OCI-LY7 (cell line): ENCODE measurements at regions not wholly inside any gene's neighbourhood (a gene's known extent, or its start where the extent isn't known, plus 50 kb on each side); places are given as distances from the start of the nearest gene placed in this dataset.

ENCODE experiments used
- BruUV-seq: library from RNA; stranded (reverse); fragments of 400-500 nt; replicated peaks from 2 replicates; lab custom pipeline; 2021; lab: Mats Ljungman, UMichigan
- CTCF ChIA-PET: fragments of 300-600 bp; sonication (Branson Sonifier 250); formaldehyde crosslinking; loops from one replicate; lab custom pipeline; 2022; ENCODE audit warnings: antibody characterized with exemption; ENCODE audit not compliant: unreplicated experiment; lab: Charles Lee
- POLR2A ChIA-PET: fragments of 300-600 bp; sonication (Branson Sonifier 250); formaldehyde crosslinking; loops from one replicate; lab custom pipeline; 2022; ENCODE audit warnings: antibody characterized with exemption; lab: Charles Lee
- DNase-seq: peaks from one replicate; pipeline ENCODE4 v3.0.0-alpha.2; 2015; ENCODE audit warnings: low spot score
- H2AFZ ChIP-seq: fragments of 200-600 bp; sonication (generic), shearing (Covaris generic); 2 replicates; pipeline ENCODE4 v1.6.1; 2014; ENCODE audit warnings: mild to moderate bottlenecking, antibody characterized with exemption, low read length, moderate library complexity
- H3K27ac ChIP-seq: fragments of 200-600 bp; sonication (generic); 2 replicates; pipeline ENCODE4 v1.5.1; 2014; ENCODE audit warnings: mixed run types, low read depth, mild to moderate bottlenecking, moderate library complexity, low read length, inconsistent platforms; ENCODE audit not compliant: poor library complexity, severe bottlenecking
- H3K36me3 ChIP-seq: fragments of 200-600 bp; sonication (generic); 2 replicates; pipeline ENCODE4 v1.6.1; 2014; ENCODE audit warnings: mild to moderate bottlenecking, antibody characterized with exemption, low read length, moderate library complexity, mixed read lengths; ENCODE audit not compliant: insufficient read depth
- H3K4me1 ChIP-seq: fragments of 200-600 bp; sonication (generic); 2 replicates; pipeline ENCODE4 v1.5.1; 2014; ENCODE audit warnings: mild to moderate bottlenecking, low read length; ENCODE audit not compliant: insufficient read depth, poor library complexity, severe bottlenecking
- H3K4me2 ChIP-seq: fragments of 200-600 bp; sonication (generic); 2 replicates; pipeline ENCODE4 v1.6.1; 2014; ENCODE audit warnings: mild to moderate bottlenecking, low read length
- H3K4me3 ChIP-seq: fragments of 200-600 bp; sonication (generic); 2 replicates; pipeline ENCODE4 v1.5.1; 2014; ENCODE audit warnings: mild to moderate bottlenecking, low read depth, low read length; ENCODE audit not compliant: poor library complexity, severe bottlenecking
- H3K79me2 ChIP-seq: fragments of 200-600 bp; sonication (generic); 2 replicates; pipeline ENCODE4 v1.6.1; 2016; ENCODE audit warnings: low read depth, mild to moderate bottlenecking, low read length, moderate library complexity, mixed read lengths; ENCODE audit not compliant: insufficient read depth
- H3K9me2 ChIP-seq: fragments of 200-600 bp; sonication (generic); 2 replicates; pipeline ENCODE4 v1.6.1; 2016; ENCODE audit warnings: mild to moderate bottlenecking, low read length, mixed read lengths; ENCODE audit not compliant: insufficient read depth
- H3K9me3 ChIP-seq: fragments of 200-600 bp; sonication (generic); 2 replicates; pipeline ENCODE4 v1.6.1; 2014; ENCODE audit warnings: mild to moderate bottlenecking, mixed run types, low read length, mixed read lengths
- H4K20me1 ChIP-seq: fragments of 200-600 bp; sonication (generic); 2 replicates; pipeline ENCODE4 v1.6.1; 2014; ENCODE audit warnings: mild to moderate bottlenecking, antibody characterized with exemption, low read length, moderate library complexity, mixed read lengths; ENCODE audit not compliant: insufficient read depth
- EZH2phosphoT487 ChIP-seq: fragments of 200-600 bp; sonication (generic); IDR thresholded peaks from 2 replicates; pipeline ENCODE4 v1.6.1; 2018; ENCODE audit warnings: low read depth, borderline replicate concordance, mild to moderate bottlenecking, mixed run types, antibody characterized with exemption, low read length, moderate library complexity, mixed read lengths
- intact Hi-C: fragments of 100-400 bp; cut with micrococcal nuclease; formaldehyde crosslinking; loops from one replicate; pipeline ENCODE4 v1.10.0; 2022; ENCODE audit not compliant: unreplicated experiment
- TF ChIP-seq, protein P1 (sequence below): fragments of 200-600 bp; sonication (generic); conservative IDR thresholded peaks from 2 replicates; pipeline ENCODE4 v1.5.1; 2014; ENCODE audit warnings: mild to moderate bottlenecking, antibody characterized with exemption, low read length, moderate library complexity, mixed read lengths

GRCh38 chr1:17891205-17892110 lies 136.3 kb downstream of the ACTL8 start:
- Histone ChIP-seq H4K20me1 (no peaks in the 10 kb centered on the region), H3K4me3 (no peak overlapping the region), H3K79me2 (no peaks in the 10 kb centered on the region), H2AFZ (no peak overlapping the region), H3K4me1 (no peaks in the 10 kb centered on the region), H3K27ac (no peak overlapping the region), H3K4me2 (no peak overlapping the region), H3K9me3 (no peaks in the 10 kb centered on the region), H3K36me3 (no peaks in the 10 kb centered on the region), H3K9me2 (no peaks in the 10 kb centered on the region)
- TF ChIP-seq, protein P1, sequence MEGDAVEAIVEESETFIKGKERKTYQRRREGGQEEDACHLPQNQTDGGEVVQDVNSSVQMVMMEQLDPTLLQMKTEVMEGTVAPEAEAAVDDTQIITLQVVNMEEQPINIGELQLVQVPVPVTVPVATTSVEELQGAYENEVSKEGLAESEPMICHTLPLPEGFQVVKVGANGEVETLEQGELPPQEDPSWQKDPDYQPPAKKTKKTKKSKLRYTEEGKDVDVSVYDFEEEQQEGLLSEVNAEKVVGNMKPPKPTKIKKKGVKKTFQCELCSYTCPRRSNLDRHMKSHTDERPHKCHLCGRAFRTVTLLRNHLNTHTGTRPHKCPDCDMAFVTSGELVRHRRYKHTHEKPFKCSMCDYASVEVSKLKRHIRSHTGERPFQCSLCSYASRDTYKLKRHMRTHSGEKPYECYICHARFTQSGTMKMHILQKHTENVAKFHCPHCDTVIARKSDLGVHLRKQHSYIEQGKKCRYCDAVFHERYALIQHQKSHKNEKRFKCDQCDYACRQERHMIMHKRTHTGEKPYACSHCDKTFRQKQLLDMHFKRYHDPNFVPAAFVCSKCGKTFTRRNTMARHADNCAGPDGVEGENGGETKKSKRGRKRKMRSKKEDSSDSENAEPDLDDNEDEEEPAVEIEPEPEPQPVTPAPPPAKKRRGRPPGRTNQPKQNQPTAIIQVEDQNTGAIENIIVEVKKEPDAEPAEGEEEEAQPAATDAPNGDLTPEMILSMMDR = no peak
- TF ChIP-seq EZH2phosphoT487 = no peak
- POLR2A ChIA-PET = no interaction called here
- BruUV-seq = no TSS peak
- CTCF ChIA-PET = no interaction called here
- DNase-seq = no peak
- intact Hi-C loops = no loop called here

DNA sequence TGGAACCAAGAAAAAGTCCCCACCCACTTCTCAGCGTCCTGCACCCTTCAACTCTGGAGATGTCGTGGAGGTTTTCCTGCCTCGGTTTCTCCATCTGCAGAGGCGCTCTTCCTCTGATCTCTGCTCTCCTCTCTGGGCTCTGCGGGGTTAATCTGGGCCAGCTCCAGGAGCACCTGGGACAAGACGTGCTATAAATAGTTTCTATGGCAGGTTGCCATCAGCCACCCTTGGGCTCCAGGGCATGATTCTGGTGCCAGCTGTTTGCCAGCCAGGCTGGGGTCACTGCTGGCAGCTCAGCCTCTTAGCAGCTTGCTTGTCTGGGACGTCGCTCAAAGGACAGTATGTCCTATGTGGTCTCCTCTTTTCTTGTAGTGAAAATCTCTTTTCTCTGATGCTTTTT lies 137.1 kb downstream of the ACTL8 start:
- H3K4me1 ChIP-seq = no peaks in the 10 kb centered on the region
- TF ChIP-seq EZH2phosphoT487 = no peak
- TF ChIP-seq, protein P1 = no peak
- no peaks in the 10 kb centered on the region for H3K9me2 ChIP-seq
- DNase-seq = no peak
- no peak overlapping the region for H3K4me3 ChIP-seq
- no peaks in the 10 kb centered on the region for H3K9me3 ChIP-seq
- H3K79me2 ChIP-seq = no peaks in the 10 kb centered on the region
- H2AFZ ChIP-seq = no peak overlapping the region
- ChIA-PET POLR2A (no interaction called here), CTCF (no interaction called here)
- H4K20me1 ChIP-seq = no peaks in the 10 kb centered on the region
- no peak overlapping the region for H3K27ac ChIP-seq
- no peak overlapping the region for H3K4me2 ChIP-seq
- H3K36me3 ChIP-seq = no peaks in the 10 kb centered on the region
- no TSS peak for BruUV-seq
- intact Hi-C loops = no loop called here

DNA sequence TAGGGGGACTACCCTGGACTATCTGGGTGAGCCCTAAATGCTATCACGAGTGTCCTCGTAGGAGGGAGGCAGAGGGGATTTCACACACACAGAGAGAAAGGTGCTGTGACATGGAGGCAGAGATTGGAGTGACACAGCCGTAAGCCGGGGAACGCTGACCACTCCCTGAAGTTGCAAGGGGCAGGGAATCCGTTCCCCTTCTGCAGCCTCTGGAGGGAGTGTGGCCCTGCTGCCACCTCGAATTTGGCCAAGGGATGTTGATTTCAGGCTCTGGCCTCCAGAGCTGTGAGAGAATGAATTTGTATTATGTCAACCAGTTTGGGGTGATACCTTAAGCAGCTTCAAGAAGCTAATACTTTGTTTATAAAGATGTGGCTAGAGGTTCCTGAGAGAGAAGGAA lies 137.7 kb downstream of the ACTL8 start:
- CTCF ChIA-PET = no interaction called here
- DNase-seq = no peak

More for the DNA sequence above, 137.7 kb downstream of the ACTL8 start:
- no peaks in the 10 kb centered on the region for H3K79me2 ChIP-seq
- H3K4me3 ChIP-seq = no peak overlapping the region
- H3K9me3 ChIP-seq = no peaks in the 10 kb centered on the region
- H3K36me3 ChIP-seq = no peaks in the 10 kb centered on the region
- no peaks in the 10 kb centered on the region for H4K20me1 ChIP-seq
- no peak overlapping the region for H3K4me2 ChIP-seq
- POLR2A ChIA-PET = no interaction called here
- H3K27ac ChIP-seq = no peak overlapping the region
- H3K4me1 ChIP-seq = no peaks in the 10 kb centered on the region
- TF ChIP-seq EZH2phosphoT487 = no peak
- TF ChIP-seq, protein P1 = no peak
- intact Hi-C loops = no loop called here
- no TSS peak for BruUV-seq
- no peak overlapping the region for H2AFZ ChIP-seq
- no peaks in the 10 kb centered on the region for H3K9me2 ChIP-seq
